AG04450 (cell line): ENCODE measurements at regions not wholly inside any gene's neighbourhood (a gene's known extent, or its start where the extent isn't known, plus 50 kb on each side); places are given as distances from the start of the nearest gene placed in this dataset. TPM values are rescaled to one million over a fixed set of nuclear protein-coding genes. Genes with fewer than 3 reads are reported as not detected.

Source experiments
- CTCF ChIA-PET: fragments of 300-600, 350-600 bp; formaldehyde crosslinking; extraction: SDS; loops from one replicate; lab custom pipeline; 2022; ENCODE audit warnings: antibody characterized with exemption, inconsistent platforms; lab: Charles Lee
- POLR2A ChIA-PET: fragments of 350-600 bp; formaldehyde crosslinking; extraction: SDS; loops from one replicate; lab custom pipeline; 2021; ENCODE audit warnings: antibody characterized with exemption, inconsistent platforms; lab: Yijun Ruan, JAX
- DNase-seq: peaks from one replicate; pipeline ENCODE4 v3.0.0-alpha.2; 2011; ENCODE audit warnings: low read depth, low spot score
- H3K27ac ChIP-seq: one replicate; pipeline ENCODE4 v1.5.1; 2012; ENCODE audit warnings: low read depth, low read length, control low read depth
- H3K27me3 ChIP-seq: one replicate; pipeline ENCODE4 v1.6.0; 2012; ENCODE audit warnings: low read length; ENCODE audit not compliant: control insufficient read depth, insufficient read depth
- H3K4me3 ChIP-seq: 2 replicates; pipeline ENCODE4 v1.5.1; 2011; ENCODE audit warnings: mild to moderate bottlenecking, low read depth, low read length, control low read depth
- H3K9me3 ChIP-seq: 2 replicates; pipeline ENCODE4 v1.5.1; 2012; ENCODE audit warnings: low read length; ENCODE audit not compliant: control insufficient read depth, insufficient read depth
- small RNA-seq: library from RNA; depleted of rRNA; stranded (forward); fragments of <200 nt; gene quantifications from one replicate; pipeline ENCODE3, GENCODE V24; 2012; ENCODE audit warnings: low read depth; ENCODE audit not compliant: insufficient read length
- TF ChIP-seq, protein P1 (sequence below): IDR thresholded peaks from 2 replicates; pipeline ENCODE4 v1.5.1; 2011; ENCODE audit warnings: low read depth, low read length, control low read depth, inconsistent platforms

GRCh38 chrX:94977986-94978385 is 1304.0 kb downstream of the FAM133A start:
- TF ChIP-seq, protein P1, sequence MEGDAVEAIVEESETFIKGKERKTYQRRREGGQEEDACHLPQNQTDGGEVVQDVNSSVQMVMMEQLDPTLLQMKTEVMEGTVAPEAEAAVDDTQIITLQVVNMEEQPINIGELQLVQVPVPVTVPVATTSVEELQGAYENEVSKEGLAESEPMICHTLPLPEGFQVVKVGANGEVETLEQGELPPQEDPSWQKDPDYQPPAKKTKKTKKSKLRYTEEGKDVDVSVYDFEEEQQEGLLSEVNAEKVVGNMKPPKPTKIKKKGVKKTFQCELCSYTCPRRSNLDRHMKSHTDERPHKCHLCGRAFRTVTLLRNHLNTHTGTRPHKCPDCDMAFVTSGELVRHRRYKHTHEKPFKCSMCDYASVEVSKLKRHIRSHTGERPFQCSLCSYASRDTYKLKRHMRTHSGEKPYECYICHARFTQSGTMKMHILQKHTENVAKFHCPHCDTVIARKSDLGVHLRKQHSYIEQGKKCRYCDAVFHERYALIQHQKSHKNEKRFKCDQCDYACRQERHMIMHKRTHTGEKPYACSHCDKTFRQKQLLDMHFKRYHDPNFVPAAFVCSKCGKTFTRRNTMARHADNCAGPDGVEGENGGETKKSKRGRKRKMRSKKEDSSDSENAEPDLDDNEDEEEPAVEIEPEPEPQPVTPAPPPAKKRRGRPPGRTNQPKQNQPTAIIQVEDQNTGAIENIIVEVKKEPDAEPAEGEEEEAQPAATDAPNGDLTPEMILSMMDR = no peak
- DNase-seq = no peak
- no peak overlapping the region for H3K4me3 ChIP-seq
- CTCF ChIA-PET = no interaction called here
- H3K9me3 ChIP-seq = no peaks in the 10 kb centered on the region
- H3K27me3 ChIP-seq = no peaks in the 10 kb centered on the region
- H3K27ac ChIP-seq = no peak overlapping the region
- POLR2A ChIA-PET = no interaction called here

Small RNAs in the stretch of these regions (small RNA-seq; reads per million reads assigned to genes)
- gene RF00019 = not detected
